ENCODE measurements at regions not wholly inside any gene's neighbourhood (a gene's known extent, or its start where the extent isn't known, plus 50 kb on each side); places are given as distances from the start of the nearest gene placed in this dataset.

GRCh38 chr5:121164632-121165031 is 687.0 kb upstream of the FTMT start:
- no peak for DNase-seq (ENCODE audit: low spot score, unreplicated experiment)
- Mint-ChIP-seq H3K27ac (no peak overlapping the region), H3K4me1 (ENCODE audit: low read depth) (no peaks in the 10 kb centered on the region), H3K4me3 (ENCODE audit: low read depth) (no peak overlapping the region), H3K9me3 (ENCODE audit: low read depth) (no peaks in the 10 kb centered on the region), H3K27me3 (no peaks in the 10 kb centered on the region), H3K36me3 (ENCODE audit: insufficient read depth) (no peaks in the 10 kb centered on the region)
- no peak for TF ChIP-seq CTCF (IDR thresholded peaks at IDR 0.05; ENCODE audit: unreplicated experiment)

GRCh38 chr5:121171361-121171760 is 680.3 kb upstream of the FTMT start:
- TF ChIP-seq CTCF (IDR thresholded peaks at IDR 0.05; ENCODE audit: unreplicated experiment) = no peak
- H3K9me3 Mint-ChIP-seq (ENCODE audit: low read depth) = no peaks in the 10 kb centered on the region
- H3K4me3 Mint-ChIP-seq (ENCODE audit: low read depth) = no peak overlapping the region
- DNase-seq (ENCODE audit: low spot score, unreplicated experiment) = no peak
- H3K27ac Mint-ChIP-seq = no peak overlapping the region
- no peaks in the 10 kb centered on the region for H3K36me3 Mint-ChIP-seq (ENCODE audit: insufficient read depth)
- no peaks in the 10 kb centered on the region for H3K27me3 Mint-ChIP-seq
- H3K4me1 Mint-ChIP-seq (ENCODE audit: low read depth) = no peaks in the 10 kb centered on the region

GRCh38 chr5:121171834-121172233 is 679.8 kb upstream of the FTMT start:
- H3K27me3 Mint-ChIP-seq = no peaks in the 10 kb centered on the region
- no peak for DNase-seq (ENCODE audit: low spot score, unreplicated experiment)
- H3K4me1 Mint-ChIP-seq (ENCODE audit: low read depth) = no peaks in the 10 kb centered on the region
- TF ChIP-seq CTCF (IDR thresholded peaks at IDR 0.05; ENCODE audit: unreplicated experiment) = no peak
- no peaks in the 10 kb centered on the region for H3K9me3 Mint-ChIP-seq (ENCODE audit: low read depth)
- no peak overlapping the region for H3K27ac Mint-ChIP-seq
- no peak overlapping the region for H3K4me3 Mint-ChIP-seq (ENCODE audit: low read depth)
- H3K36me3 Mint-ChIP-seq (ENCODE audit: insufficient read depth) = no peaks in the 10 kb centered on the region

- Mint-ChIP-seq H3K4me3 (ENCODE audit: low read depth) (no peak overlapping the region), H3K27me3 (no peaks in the 10 kb centered on the region), H3K36me3 (ENCODE audit: insufficient read depth) (no peaks in the 10 kb centered on the region), H3K9me3 (ENCODE audit: low read depth) (no peaks in the 10 kb centered on the region), H3K27ac (no peak overlapping the region), H3K4me1 (ENCODE audit: low read depth) (no peaks in the 10 kb centered on the region)
- TF ChIP-seq CTCF (IDR thresholded peaks at IDR 0.05; ENCODE audit: unreplicated experiment) = no peak
- no peak for DNase-seq (ENCODE audit: low spot score, unreplicated experiment)
Observed at GRCh38 chr5:121174351-121174750, 677.3 kb upstream of the FTMT start.

- no peaks in the 10 kb centered on the region for H3K36me3 Mint-ChIP-seq (ENCODE audit: insufficient read depth)
- no peak overlapping the region for H3K27ac Mint-ChIP-seq
- no peaks in the 10 kb centered on the region for H3K4me1 Mint-ChIP-seq (ENCODE audit: low read depth)
- H3K4me3 Mint-ChIP-seq (ENCODE audit: low read depth) = no peak overlapping the region
- DNase-seq (ENCODE audit: low spot score, unreplicated experiment) = no peak
- no peak for TF ChIP-seq CTCF (IDR thresholded peaks at IDR 0.05; ENCODE audit: unreplicated experiment)
- H3K27me3 Mint-ChIP-seq = no peaks in the 10 kb centered on the region
- H3K9me3 Mint-ChIP-seq (ENCODE audit: low read depth) = no peaks in the 10 kb centered on the region
Observed at GRCh38 chr5:121175986-121176385, 675.7 kb upstream of the FTMT start.

Measured in progenitor cell of endocrine pancreas (in vitro differentiated cells).